Stimulated activated naive CD8-positive, alpha-beta T cell treated with anti-CD3 and anti-CD28 coated beads, Interleukin-15, amount 100 ng/mL, for 72 hours (primary cell): ENCODE measurements at regions not wholly inside any gene's neighbourhood (a gene's known extent, or its start where the extent isn't known, plus 50 kb on each side); places are given as distances from the start of the nearest gene placed in this dataset.

Experiments
- ATAC-seq: fragments of 150-1000 bp; cut with Tn5 transposase; 2 replicates; pipeline ENCODE4 v1.10.0; 2021; ENCODE audit warnings: mild to moderate bottlenecking, moderate library complexity
- DNase-seq, 2 donors: peaks; one replicate each; pipeline ENCODE4 v3.0.0; 2021 to 2022
- H3K27ac Mint-ChIP-seq, 2 donors: one replicate each; pipeline ENCODE4 v1.8.0; 2022; ENCODE audit warnings: mild to moderate bottlenecking in 2 of 2, mixed read lengths in 2 of 2, moderate library complexity in 2 of 2
- H3K27me3 Mint-ChIP-seq: one replicate; pipeline ENCODE4 v1.8.0; 2022; ENCODE audit warnings: mixed read lengths
- H3K4me1 Mint-ChIP-seq: one replicate; pipeline ENCODE4 v1.8.0; 2022; ENCODE audit warnings: mild to moderate bottlenecking, mixed read lengths
- H3K4me3 Mint-ChIP-seq, 2 donors: one replicate each; pipeline ENCODE4 v1.8.0; 2022; ENCODE audit warnings: mild to moderate bottlenecking in 2 of 2, mixed read lengths in 2 of 2, moderate library complexity in 1 of 2
- H3K9me3 Mint-ChIP-seq, 2 donors: one replicate each; pipeline ENCODE4 v1.8.0; 2022; ENCODE audit warnings: mixed read lengths in 2 of 2

DNA sequence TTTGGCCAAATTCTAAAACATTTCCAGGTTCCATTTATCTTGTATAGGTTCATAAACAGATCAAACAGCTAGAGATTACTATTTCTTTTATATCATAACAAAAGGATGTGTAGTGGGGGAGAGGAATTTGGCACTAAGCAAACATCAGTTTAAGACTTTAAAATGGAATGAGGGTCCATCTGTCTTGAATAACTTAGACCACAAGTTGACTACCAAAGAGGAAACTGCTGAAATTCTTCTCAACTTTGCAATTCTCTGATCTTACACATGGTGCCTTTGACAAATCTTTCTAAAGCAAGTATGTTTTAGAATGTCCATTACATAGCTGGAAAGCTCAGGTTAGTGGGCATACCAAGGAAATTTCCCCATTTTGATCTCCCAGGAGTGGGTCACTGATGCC, 140.5 kb upstream of the ADAMTS9 start:
- ATAC-seq = no peak
- Mint-ChIP-seq H3K4me1 (no peaks in the 10 kb centered on the region), H3K9me3 (no peaks in the 10 kb centered on the region), H3K27ac (no peak overlapping the region), H3K27me3 (no peaks in the 10 kb centered on the region), H3K4me3 (no peak overlapping the region)
- no peak for DNase-seq

DNA sequence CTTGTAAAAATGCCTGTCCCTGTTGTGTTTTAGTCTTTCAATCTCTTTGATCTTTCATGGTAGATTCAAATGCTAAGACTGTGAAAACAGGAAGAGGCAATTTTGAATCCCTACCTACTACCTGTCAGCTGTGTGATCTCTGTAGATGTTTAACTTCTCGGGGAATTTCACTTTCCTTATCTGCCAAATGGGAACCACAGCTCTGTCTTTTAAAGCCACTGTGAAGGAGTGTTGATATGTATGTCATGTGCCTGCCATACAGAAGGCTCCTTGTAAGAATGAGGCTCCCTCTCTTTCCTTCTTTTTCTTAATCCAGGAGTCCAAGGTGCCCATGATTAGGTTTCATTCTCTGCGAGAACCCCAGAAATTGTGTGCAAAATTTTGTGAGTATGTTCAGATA, 139.6 kb upstream of the ADAMTS9 start:
- no peak for DNase-seq
- Mint-ChIP-seq H3K4me1 (no peaks in the 10 kb centered on the region), H3K4me3 (no peak overlapping the region), H3K9me3 (no peaks in the 10 kb centered on the region), H3K27me3 (no peaks in the 10 kb centered on the region), H3K27ac (no peak overlapping the region)
- no peak for ATAC-seq

DNA sequence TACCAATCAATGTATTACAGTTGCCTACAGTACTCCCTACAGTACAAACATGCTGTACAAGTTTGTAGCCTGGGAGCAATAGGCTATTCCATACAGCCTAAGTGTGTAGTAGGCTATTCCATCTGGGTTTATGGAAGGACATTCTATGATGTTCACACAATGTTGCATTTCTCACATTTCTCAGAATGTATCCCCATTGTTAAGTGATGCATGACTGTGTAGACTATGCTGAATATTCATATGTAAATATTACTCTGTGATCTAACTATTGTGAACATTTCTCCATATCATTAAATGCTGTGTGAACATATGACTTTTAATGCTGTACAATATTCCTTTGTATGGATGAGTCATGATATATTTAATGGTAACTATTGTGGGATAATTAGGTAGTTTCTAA, 139.2 kb upstream of the ADAMTS9 start:
- no peak for DNase-seq
- no peak overlapping the region for H3K4me3 Mint-ChIP-seq
- H3K4me1 Mint-ChIP-seq = no peaks in the 10 kb centered on the region
- H3K27ac Mint-ChIP-seq = no peak overlapping the region
- no peaks in the 10 kb centered on the region for H3K27me3 Mint-ChIP-seq
- H3K9me3 Mint-ChIP-seq = no peaks in the 10 kb centered on the region
- no peak for ATAC-seq

DNA sequence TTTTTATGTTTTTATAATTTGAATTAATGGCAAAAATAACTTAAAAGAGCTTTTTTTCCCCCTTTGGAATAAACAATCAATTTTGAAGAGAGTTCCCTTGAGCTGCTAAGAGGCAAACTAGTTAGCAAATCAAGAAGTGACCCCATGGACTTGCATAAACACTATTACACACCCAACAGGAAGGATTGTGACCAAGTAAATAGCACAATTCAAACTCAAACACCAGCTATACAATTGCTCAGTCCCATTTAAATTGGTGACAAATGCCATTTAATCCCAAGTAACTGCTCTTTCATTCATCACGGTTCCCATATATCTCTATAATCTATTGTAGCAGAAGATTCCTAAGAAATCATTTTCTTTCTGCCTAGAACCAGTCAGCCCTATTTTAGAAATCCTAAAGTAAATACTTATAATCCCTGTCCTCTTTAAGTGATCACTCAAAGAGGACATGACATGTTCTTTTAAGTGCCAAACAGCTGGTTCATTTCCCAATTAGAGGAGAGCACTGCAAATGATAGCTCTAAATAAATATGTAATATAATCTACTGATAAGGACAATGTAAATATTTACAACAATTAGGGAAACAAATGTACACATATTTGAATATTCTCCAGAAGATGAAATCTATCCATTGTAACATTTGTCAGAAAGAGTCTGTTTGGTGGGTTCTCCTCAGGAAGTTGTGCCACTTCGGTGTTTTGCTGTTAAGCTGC, 137.8 kb upstream of the ADAMTS9 start:
- Mint-ChIP-seq H3K4me1 (no peaks in the 10 kb centered on the region), H3K9me3 (no peaks in the 10 kb centered on the region), H3K27me3 (no peaks in the 10 kb centered on the region), H3K27ac (no peak overlapping the region), H3K4me3 (no peak overlapping the region)
- DNase-seq = no peak
- ATAC-seq = no peak

DNA sequence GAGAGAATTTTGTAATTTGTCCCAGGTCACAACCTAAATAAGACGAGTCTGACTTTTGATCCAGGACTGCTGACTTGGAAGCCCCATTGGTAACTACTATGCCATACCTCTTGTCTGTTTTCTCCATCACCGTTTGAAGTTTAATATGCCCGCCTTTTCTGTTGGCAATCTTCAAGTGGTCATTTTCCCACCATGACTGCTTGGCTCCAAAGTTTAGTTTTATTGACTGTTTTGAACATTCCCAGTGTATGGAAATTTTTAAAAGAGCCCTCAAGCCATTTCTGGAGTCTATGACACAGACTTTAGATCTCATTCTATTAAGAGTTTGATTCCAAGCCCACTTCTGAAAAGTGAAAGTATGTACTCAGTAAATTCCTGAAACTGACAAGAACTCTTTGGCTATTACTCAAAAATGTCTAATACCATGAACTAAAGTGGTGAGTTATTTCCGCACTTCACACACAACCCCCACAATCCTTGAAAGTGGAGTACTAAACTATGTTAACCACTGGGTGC, 136.7 kb upstream of the ADAMTS9 start:
- no peaks in the 10 kb centered on the region for H3K9me3 Mint-ChIP-seq
- H3K27me3 Mint-ChIP-seq = no peaks in the 10 kb centered on the region
- no peak overlapping the region for H3K27ac Mint-ChIP-seq
- DNase-seq (no peak), ATAC-seq (no peak)
- no peaks in the 10 kb centered on the region for H3K4me1 Mint-ChIP-seq
- H3K4me3 Mint-ChIP-seq = no peak overlapping the region

DNA sequence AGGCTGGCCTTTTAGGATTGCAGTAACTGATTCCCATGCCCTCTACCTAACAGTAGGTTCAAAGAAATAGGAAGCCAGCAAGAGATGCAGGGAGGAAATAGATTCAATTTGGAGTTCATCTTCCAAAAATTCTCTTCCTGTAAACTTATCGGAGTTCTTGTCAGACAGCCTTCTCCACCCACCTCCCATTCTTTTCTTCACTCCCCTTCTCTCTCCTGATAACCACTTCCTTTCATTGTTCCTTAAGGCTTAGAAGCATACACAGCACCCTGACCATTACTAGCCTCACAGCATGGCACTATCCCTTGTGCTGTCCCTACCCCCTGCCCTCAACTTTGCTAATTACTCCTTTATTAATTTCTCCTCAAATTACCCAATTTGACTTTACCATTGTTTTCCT, 130.4 kb upstream of the ADAMTS9 start:
- ATAC-seq (no peak), DNase-seq (no peak)
- Mint-ChIP-seq H3K27ac (no peak overlapping the region), H3K27me3 (no peaks in the 10 kb centered on the region), H3K4me3 (no peak overlapping the region), H3K4me1 (no peaks in the 10 kb centered on the region), H3K9me3 (peaks cover 0 to 6% of the 10 kb centered on the region in 2 donors)

DNA sequence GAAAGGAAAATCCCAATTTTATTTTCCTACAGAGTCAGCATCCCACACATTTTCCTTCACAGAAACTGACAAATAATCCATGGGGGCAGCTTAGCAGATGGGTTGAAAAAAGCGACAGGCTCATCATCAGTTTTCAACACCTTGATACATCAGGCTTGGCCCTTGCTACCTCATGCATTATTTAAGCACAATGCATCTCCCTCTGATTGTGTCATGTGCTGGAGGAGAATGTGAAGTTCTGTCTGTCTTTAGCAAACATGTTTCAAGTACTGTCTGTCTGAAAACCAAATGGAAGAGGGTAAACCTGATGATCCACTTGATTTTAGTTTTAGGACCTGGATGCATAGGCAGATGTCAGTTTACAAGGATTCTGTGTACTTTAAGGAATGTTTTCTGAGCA, 128.6 kb upstream of the ADAMTS9 start:
- H3K4me1 Mint-ChIP-seq = no peaks in the 10 kb centered on the region
- no peaks in the 10 kb centered on the region for H3K27me3 Mint-ChIP-seq
- peaks cover 0 to 13% of the 10 kb centered on the region in 2 donors for H3K9me3 Mint-ChIP-seq
- no peak overlapping the region for H3K4me3 Mint-ChIP-seq
- DNase-seq (no peak), ATAC-seq (no peak)
- no peak overlapping the region for H3K27ac Mint-ChIP-seq

DNA sequence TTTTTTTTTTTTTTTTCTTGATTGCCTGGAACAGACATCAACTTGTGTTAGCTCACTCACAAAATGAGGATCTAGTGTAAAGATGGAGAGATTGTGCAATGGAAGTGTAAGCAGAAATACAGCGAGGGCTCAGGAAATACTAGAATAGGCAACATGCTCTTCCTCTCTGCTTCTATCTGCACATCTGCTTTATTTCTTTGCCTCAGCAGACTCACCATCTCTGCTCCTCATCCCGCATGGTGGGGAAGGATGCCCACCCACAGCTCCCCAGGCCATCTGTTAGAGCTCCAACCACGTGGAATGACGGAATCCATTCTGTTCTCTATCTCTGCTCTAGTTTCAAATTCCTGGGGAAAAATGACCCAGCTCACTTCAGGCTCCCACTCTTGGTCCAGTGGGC, 128.0 kb upstream of the ADAMTS9 start:
- Mint-ChIP-seq H3K4me3 (no peak overlapping the region), H3K9me3 (peaks cover 0 to 13% of the 10 kb centered on the region in 2 donors), H3K4me1 (no peaks in the 10 kb centered on the region), H3K27ac (no peak overlapping the region), H3K27me3 (no peaks in the 10 kb centered on the region)
- ATAC-seq (no peak), DNase-seq (no peak)

DNA sequence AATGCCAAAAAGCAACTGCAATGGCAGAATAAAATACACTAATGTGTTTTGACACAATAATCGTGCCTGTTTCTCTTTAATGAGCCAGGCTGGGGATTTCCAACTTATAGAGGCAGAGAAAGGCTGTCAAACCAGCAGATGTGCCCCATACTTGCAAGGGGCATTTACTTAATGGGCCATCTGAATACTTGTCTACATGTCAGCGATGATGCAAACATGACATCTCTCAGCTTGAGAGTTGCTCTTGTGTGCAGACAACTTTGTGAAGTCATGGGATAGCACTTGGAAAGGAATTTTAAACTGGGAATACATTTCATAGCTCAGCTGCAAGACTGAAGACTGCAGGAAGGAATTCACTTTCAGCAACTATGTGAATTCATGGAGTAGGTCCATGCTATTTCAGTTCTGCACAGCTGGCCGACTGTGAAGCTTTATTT, 127.4 kb upstream of the ADAMTS9 start:
- Mint-ChIP-seq H3K4me3 (no peak overlapping the region), H3K4me1 (no peaks in the 10 kb centered on the region), H3K9me3 (peaks cover 0 to 13% of the 10 kb centered on the region in 2 donors), H3K27ac (no peak overlapping the region), H3K27me3 (no peaks in the 10 kb centered on the region)
- DNase-seq (no peak), ATAC-seq (no peak)

DNA sequence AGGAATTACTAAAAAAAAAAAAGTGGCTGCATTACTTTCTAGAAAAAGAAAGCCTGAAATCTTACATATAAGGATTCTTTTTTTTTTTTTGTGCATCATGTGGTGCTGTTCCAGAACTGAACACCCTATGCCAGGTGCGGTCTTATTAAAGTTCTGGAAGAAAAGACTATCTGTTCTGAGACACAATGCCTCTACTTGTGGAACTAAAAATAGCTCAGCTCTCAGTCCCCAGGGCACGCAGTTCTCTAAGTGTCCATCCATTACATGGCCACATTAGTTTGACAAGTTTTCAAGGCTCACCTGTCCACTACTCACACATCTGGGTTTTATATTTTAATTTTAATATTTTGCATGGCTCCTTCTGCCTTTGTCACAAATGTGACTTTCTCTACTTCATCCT, 126.6 kb upstream of the ADAMTS9 start:
- Mint-ChIP-seq H3K27ac (no peak overlapping the region), H3K4me1 (no peaks in the 10 kb centered on the region), H3K4me3 (no peak overlapping the region), H3K9me3 (peaks cover 0 to 13% of the 10 kb centered on the region in 2 donors), H3K27me3 (no peaks in the 10 kb centered on the region)
- ATAC-seq (no peak), DNase-seq (no peak)

DNA sequence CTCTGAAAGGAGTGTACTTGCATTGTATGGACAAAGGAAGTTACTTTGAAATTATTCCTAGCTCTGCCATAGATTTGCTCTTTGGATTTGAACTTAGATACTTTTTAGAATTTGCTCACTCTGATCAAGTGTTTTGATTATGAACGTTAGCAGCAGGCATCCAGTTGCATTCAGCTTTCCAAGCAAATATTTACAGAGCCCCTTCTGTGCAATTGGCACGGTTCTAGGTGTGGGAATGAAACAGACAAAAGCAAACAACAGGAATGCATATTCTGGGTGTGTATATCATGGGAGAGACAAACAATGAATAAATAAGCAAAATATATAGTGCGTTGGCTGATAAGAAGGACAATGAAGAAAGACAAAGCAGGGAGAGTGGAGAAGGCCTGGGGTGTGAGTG, 125.5 kb upstream of the ADAMTS9 start:
- no peak overlapping the region for H3K27ac Mint-ChIP-seq
- ATAC-seq (no peak), DNase-seq (no peak)
- no peak overlapping the region for H3K4me3 Mint-ChIP-seq
- no peaks in the 10 kb centered on the region for H3K4me1 Mint-ChIP-seq
- H3K27me3 Mint-ChIP-seq = no peaks in the 10 kb centered on the region
- H3K9me3 Mint-ChIP-seq = peaks cover 0 to 13% of the 10 kb centered on the region in 2 donors

DNA sequence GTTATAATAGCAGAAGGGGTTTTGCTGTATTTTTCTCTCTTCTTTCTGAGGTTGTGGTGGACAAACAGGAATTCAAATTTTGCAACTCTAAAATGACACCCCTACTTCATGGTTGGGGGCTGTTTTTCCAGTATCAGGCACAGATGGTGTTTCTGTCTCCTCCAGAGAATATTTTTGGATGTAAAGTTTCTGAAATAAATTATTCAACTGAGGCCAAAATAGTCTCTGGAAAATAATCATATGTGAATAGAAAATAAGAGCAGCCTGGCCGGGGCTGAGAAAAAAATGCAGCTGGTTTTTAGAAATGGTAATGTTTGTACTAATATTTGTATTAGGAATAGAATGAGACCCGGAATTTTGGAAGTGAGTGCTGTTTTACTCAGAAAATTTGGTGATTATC, 121.3 kb upstream of the ADAMTS9 start:
- no peak for ATAC-seq
- H3K27me3 Mint-ChIP-seq = no peaks in the 10 kb centered on the region
- H3K4me1 Mint-ChIP-seq = no peaks in the 10 kb centered on the region
- peaks cover 4 to 13% of the 10 kb centered on the region in 2 donors for H3K9me3 Mint-ChIP-seq
- no peak overlapping the region for H3K4me3 Mint-ChIP-seq
- no peak for DNase-seq
- H3K27ac Mint-ChIP-seq = no peak overlapping the region

DNA sequence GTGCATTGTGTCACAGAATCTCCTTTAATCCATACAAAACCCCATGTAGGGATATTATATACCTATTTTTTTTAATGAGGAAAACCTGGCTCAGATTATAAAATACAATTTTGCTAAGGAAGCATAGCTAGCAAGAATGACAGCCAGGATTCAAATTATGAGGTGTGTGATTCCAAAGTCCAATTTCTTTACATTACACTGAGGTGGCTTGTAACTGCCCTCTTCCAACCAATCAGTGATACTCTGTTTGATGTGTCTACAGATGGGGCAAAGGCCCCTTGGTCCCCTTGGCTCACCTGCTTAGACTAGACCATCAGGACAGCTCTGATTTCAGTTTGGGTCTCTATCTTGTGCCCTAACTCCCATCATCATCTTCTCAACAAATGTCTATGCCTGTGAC, 120.3 kb upstream of the ADAMTS9 start:
- DNase-seq (no peak), ATAC-seq (no peak)
- peaks cover 4 to 6% of the 10 kb centered on the region in 2 donors for H3K9me3 Mint-ChIP-seq
- H3K4me3 Mint-ChIP-seq = no peak overlapping the region
- H3K4me1 Mint-ChIP-seq = no peaks in the 10 kb centered on the region
- no peak overlapping the region for H3K27ac Mint-ChIP-seq
- no peaks in the 10 kb centered on the region for H3K27me3 Mint-ChIP-seq

DNA sequence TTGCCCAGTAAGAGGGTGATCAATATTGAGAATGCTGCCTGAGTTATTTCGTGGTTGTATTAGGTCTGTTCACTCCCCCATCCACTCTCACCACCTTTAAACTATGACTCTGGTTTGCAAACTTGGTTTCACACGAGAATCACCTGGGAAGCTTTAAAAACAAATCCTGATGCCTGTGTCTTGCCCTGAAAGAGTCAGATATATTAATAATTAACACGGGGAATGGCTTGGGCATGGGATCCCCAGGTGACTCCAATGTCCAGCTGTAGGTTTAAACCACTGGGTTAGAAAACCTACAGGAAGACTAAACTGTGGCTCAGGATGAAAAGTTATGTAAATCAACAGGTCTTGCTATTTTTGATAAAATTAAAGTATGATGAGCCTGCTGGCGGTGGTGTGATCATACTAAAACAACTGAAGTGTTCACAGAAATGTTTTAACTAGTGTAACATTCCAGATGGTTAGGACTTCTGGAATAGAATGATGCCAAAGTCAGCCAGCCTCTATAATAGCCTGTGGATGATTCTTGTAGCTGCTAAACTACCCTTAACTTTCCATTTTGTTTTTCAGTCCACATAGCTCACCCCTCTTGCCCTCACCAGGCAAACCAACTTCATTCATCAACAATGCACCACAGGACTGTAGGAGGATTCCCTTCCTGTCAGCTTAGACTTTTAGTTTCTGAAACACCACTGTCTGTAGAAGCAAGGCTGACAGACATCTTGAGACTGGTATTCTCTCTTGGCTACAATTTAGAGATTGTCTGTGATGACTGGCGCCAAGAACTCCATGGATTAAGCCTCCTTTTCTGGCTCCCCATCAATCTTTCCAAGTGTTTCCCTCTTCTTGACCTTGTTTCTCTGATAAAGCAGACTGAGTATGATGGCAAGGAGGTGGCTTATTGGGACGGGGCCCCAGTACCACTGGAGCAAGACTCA, 119.1 kb upstream of the ADAMTS9 start:
- H3K4me1 Mint-ChIP-seq = no peaks in the 10 kb centered on the region
- no peak overlapping the region for H3K27ac Mint-ChIP-seq
- DNase-seq (no peak), ATAC-seq (no peak)
- no peaks in the 10 kb centered on the region for H3K27me3 Mint-ChIP-seq
- no peak overlapping the region for H3K4me3 Mint-ChIP-seq
- peaks cover 0 to 4% of the 10 kb centered on the region in 2 donors for H3K9me3 Mint-ChIP-seq

DNA sequence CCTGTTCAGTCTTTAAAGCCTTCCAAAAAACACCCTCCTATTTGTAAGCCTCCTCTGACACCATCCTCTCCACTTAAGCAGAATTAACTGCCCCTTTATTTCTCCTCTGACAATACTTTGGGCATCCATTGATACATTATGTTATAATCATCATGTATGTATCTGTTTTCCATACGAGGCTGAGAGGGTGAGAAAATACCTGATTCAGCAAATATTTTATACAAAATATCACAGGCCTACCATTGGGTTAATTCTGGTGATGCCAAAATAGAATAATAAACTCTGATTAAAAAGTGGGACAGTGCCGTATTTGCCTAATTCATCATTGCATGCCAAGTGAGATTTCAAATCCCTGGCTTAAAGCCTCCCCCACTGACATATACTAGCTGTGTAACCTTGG, 118.2 kb upstream of the ADAMTS9 start:
- Mint-ChIP-seq H3K27ac (no peak overlapping the region), H3K9me3 (peaks cover 0 to 4% of the 10 kb centered on the region in 2 donors), H3K4me3 (no peak overlapping the region), H3K4me1 (no peaks in the 10 kb centered on the region), H3K27me3 (no peaks in the 10 kb centered on the region)
- no peak for DNase-seq
- ATAC-seq = no peak

DNA sequence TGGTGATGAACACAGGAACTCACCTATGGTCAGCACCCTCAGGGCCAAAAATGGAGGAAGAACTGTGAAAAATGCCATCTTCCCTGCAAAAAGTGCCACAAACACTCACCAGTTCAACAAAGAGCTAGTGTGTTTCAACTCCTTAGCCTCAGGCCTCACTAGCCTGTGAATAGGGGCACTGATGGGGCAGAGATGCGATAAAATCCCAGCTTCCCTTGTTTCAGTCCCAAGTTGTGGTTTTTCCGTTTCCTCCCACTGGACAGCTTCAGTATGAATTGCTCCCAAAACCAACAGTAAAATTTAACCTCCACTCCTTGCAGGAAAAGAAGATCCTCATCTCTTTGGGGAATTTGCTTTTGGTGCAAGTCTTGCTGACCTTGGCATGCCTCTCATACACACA, 117.4 kb upstream of the ADAMTS9 start:
- no peak overlapping the region for H3K4me3 Mint-ChIP-seq
- H3K9me3 Mint-ChIP-seq = peaks cover 0 to 4% of the 10 kb centered on the region in 2 donors
- DNase-seq (no peak), ATAC-seq (no peak)
- H3K27me3 Mint-ChIP-seq = no peaks in the 10 kb centered on the region
- H3K4me1 Mint-ChIP-seq = no peaks in the 10 kb centered on the region
- H3K27ac Mint-ChIP-seq = no peak overlapping the region
